Tibial artery (tissue), 4 donors: ENCODE measurements at regions not wholly inside any gene's neighbourhood (a gene's known extent, or its start where the extent isn't known, plus 50 kb on each side); places are given as distances from the start of the nearest gene placed in this dataset.

Experiments
- DNase-seq, 2 donors: peaks; one replicate each; pipeline ENCODE4 v3.0.0-alpha.2; 2019
- H3K27ac ChIP-seq, 2 donors: fragments of 200-600 bp; sonication (generic) in 1 of 2; 1 replicate in 1 of 2; 2 replicates in 1 of 2; pipeline ENCODE4 v1.5.1; 2018 to 2019; ENCODE audit warnings: mild to moderate bottlenecking in 1 of 2
- H3K27me3 ChIP-seq, 2 donors: fragments of 200-600 bp; sonication (generic) in 1 of 2; one replicate each; pipeline versions ENCODE4 v1.5.1 to v1.6.0; 2016 to 2019
- H3K36me3 ChIP-seq, 3 donors: fragments of 200-600 bp; sonication (generic) in 2 of 3; one replicate each; pipeline ENCODE4 v1.5.1; 2016 to 2019; ENCODE audit warnings: mild to moderate bottlenecking in 2 of 3
- H3K4me1 ChIP-seq, 4 donors: fragments of 200-600 bp; sonication (generic) in 2 of 4; 1 replicate in 3 of 4; 2 replicates in 1 of 4; pipeline ENCODE4 v1.5.1; 2016 to 2019
- H3K4me3 ChIP-seq, 2 donors: fragments of 200-600 bp; sonication (generic) in 1 of 2; 1 replicate in 1 of 2; 2 replicates in 1 of 2; pipeline ENCODE4 v1.5.1; 2018 to 2019; ENCODE audit warnings: mild to moderate bottlenecking in 2 of 2
- H3K9me3 ChIP-seq, 3 donors: fragments of 200-600 bp; sonication (generic) in 1 of 3; one replicate each; pipeline ENCODE4 v1.5.1; 2016 to 2019
- intact Hi-C: fragments of 100-400 bp; cut with DNase I; formaldehyde crosslinking; loops from one replicate; pipeline ENCODE4 v1.15.0; 2023; ENCODE audit warnings: low total_unique reads
- TF ChIP-seq, protein P1 (sequence below), 2 experiments: fragments of 200-600 bp in 1 of 2; fragments of 450-650 bp in 1 of 2; IDR thresholded peaks; one replicate each; pipeline ENCODE4 v1.5.1; 2017 to 2019; ENCODE audit warnings: antibody characterized with exemption in 2 of 2, mild to moderate bottlenecking in 1 of 2, moderate library complexity in 1 of 2

DNA sequence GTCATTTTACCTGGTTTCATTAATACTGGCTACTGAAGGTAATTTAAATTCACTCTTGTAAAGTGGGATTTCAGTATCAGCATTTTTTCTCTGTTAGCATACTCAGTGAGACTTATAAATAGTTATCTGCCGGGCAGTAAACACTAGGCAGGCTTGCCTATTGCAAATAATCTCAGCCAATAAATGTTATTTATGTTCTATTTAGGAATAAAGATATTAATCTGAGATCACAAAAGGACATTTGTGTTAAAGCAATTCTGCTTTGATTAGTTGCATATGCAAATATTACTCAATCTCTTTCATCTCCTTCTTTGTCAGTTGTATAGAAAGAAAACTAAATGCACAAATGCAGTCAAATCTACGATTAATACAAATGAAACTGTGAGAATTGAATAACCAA, 827.8 kb downstream of the TLE4 start:
- Histone ChIP-seq H3K27ac (no peak overlapping the region), H3K9me3 (no peaks in the 10 kb centered on the region), H3K27me3 (no peaks in the 10 kb centered on the region), H3K4me3 (no peak overlapping the region), H3K36me3 (no peaks in the 10 kb centered on the region), H3K4me1 (peaks cover 0 to 6% (median 2%) of the 10 kb centered on the region in 4 donors)
- TF ChIP-seq, protein P1, sequence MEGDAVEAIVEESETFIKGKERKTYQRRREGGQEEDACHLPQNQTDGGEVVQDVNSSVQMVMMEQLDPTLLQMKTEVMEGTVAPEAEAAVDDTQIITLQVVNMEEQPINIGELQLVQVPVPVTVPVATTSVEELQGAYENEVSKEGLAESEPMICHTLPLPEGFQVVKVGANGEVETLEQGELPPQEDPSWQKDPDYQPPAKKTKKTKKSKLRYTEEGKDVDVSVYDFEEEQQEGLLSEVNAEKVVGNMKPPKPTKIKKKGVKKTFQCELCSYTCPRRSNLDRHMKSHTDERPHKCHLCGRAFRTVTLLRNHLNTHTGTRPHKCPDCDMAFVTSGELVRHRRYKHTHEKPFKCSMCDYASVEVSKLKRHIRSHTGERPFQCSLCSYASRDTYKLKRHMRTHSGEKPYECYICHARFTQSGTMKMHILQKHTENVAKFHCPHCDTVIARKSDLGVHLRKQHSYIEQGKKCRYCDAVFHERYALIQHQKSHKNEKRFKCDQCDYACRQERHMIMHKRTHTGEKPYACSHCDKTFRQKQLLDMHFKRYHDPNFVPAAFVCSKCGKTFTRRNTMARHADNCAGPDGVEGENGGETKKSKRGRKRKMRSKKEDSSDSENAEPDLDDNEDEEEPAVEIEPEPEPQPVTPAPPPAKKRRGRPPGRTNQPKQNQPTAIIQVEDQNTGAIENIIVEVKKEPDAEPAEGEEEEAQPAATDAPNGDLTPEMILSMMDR (IDR thresholded peaks at IDR 0.05) = no peak
- intact Hi-C loops = no loop called here
- DNase-seq = no peak

GRCh38 chr9:80387828-80388227, 816.1 kb downstream of the TLE4 start:
- H3K4me1 ChIP-seq = peaks cover 0 to 5% (median 0%) of the 10 kb centered on the region in 4 donors
- no peaks in the 10 kb centered on the region for H3K36me3 ChIP-seq
- intact Hi-C loops = no loop called here
- no peaks in the 10 kb centered on the region for H3K27me3 ChIP-seq
- H3K9me3 ChIP-seq = no peaks in the 10 kb centered on the region
- no peak for DNase-seq
- TF ChIP-seq, protein P1 (IDR thresholded peaks at IDR 0.05) = no peak
- H3K27ac ChIP-seq = no peak overlapping the region
- no peak overlapping the region for H3K4me3 ChIP-seq

DNA sequence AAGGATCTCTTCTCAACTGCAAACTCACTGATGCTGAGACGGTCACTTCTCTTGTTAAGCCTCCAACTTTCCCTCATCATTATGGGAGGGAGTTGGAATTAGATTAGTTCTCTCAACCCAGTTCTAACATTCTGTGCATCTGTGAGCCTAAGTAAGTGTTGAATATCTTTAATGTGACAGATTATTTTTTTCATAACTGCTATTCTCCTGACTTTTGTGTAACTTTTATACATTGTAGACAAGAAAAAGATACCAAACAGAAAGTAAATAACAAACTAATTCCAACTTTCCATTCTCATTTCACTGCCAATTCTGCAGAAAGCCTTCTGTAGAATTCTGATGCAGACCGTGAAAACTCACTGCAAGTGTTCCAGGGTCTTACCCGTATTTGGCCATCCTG, 813.5 kb downstream of the TLE4 start:
- H3K4me3 ChIP-seq = no peak overlapping the region
- H3K4me1 ChIP-seq = peaks cover 0 to 13% (median 0%) of the 10 kb centered on the region in 4 donors
- DNase-seq = no peak
- no peaks in the 10 kb centered on the region for H3K36me3 ChIP-seq
- no peaks in the 10 kb centered on the region for H3K27me3 ChIP-seq
- no peak overlapping the region for H3K27ac ChIP-seq
- no peaks in the 10 kb centered on the region for H3K9me3 ChIP-seq
- TF ChIP-seq, protein P1 (IDR thresholded peaks at IDR 0.05) = no peak
- intact Hi-C loops = no loop called here

DNA sequence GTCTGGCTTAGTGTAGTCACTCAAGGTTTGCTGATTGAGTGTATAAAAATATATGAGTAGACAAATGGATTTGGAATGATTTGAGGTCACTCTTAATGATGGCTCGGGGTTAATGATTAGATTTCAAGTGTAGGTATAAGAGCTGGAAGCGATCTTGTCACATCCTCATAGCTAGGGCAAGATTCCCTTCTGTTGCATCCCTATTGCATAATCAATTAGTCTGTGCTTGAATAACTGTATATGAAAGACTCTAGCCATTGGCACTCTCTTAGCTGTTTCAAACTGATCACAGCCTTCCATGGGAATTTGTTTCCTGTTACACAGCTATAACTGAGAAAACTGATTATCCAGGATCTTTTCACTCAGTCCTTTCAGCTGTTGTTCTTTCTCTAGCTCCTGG, 811.6 kb downstream of the TLE4 start:
- Histone ChIP-seq H3K4me3 (no peak overlapping the region), H3K27ac (no peak overlapping the region), H3K27me3 (no peaks in the 10 kb centered on the region), H3K9me3 (no peaks in the 10 kb centered on the region), H3K4me1 (peaks cover 0 to 13% (median 0%) of the 10 kb centered on the region in 4 donors), H3K36me3 (no peaks in the 10 kb centered on the region)
- DNase-seq = no peak
- intact Hi-C loops = no loop called here
- TF ChIP-seq, protein P1 (IDR thresholded peaks at IDR 0.05) = no peak

DNA sequence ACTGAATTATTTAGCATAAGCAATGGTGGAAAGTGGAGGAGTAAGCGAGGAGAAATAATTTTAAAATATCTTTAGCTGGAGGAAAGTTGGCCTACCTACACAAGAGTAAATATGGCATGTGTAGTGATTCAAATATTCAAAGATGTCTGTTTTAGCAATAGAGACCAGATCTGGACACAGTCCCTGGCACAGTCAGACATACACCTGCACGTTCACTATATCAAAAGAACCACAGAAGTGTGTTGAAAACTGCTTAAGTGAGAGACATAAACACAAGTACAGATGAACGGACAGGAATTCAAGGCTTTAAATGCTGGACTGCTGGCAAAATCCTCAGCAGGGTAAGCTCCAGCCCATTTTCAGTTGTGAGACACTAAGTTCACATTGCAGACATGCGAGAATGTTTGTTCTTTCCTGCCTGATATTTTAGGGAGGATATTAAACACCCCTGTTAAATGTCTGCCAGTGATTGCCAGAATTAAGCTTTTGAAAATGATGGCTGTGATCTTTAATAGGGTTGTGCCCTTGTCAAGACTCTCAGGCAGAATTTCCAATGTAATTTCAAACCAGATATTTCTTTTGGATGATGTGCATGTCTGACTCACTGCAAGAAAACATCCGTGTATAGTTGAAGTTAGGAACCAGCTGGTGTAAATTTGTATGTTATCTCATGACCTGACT, 810.6 kb downstream of the TLE4 start:
- Histone ChIP-seq H3K36me3 (no peaks in the 10 kb centered on the region), H3K27ac (no peak overlapping the region), H3K4me3 (no peak overlapping the region), H3K4me1 (peaks cover 0 to 13% (median 0%) of the 10 kb centered on the region in 4 donors), H3K27me3 (no peaks in the 10 kb centered on the region), H3K9me3 (no peaks in the 10 kb centered on the region)
- intact Hi-C loops = no loop called here
- no peak for DNase-seq
- TF ChIP-seq, protein P1 (IDR thresholded peaks at IDR 0.05) = no peak
